Esophagus muscularis mucosa (tissue), 4 donors: ENCODE measurements at regions not wholly inside any gene's neighbourhood (a gene's known extent, or its start where the extent isn't known, plus 50 kb on each side); places are given as distances from the start of the nearest gene placed in this dataset.

Experiments
- EP300 ChIP-seq: sonication (generic); formaldehyde crosslinking; IDR thresholded peaks from one replicate; pipeline ENCODE4 v1.6.1; 2017; ENCODE audit warnings: antibody characterized with exemption
- POLR2A ChIP-seq: fragments of 450-650 bp; IDR thresholded peaks from one replicate; pipeline ENCODE4 v1.6.1; 2017; ENCODE audit warnings: antibody characterized with exemption, moderate library complexity, mild to moderate bottlenecking, low read depth
- POLR2AphosphoS5 ChIP-seq, 2 donors: sonication (generic); formaldehyde crosslinking; IDR thresholded peaks; one replicate each; pipeline ENCODE4 v1.6.1; 2017; ENCODE audit warnings: antibody characterized with exemption in 2 of 2
- TF ChIP-seq, protein P1 (sequence below), 3 experiments: fragments of 200-600 bp in 2 of 3; fragments of 450-650 bp in 1 of 3; sonication (generic) in 2 of 3; IDR thresholded peaks; one replicate each; pipeline ENCODE4 v1.5.1; 2017 to 2019; ENCODE audit warnings: antibody characterized with exemption in 3 of 3, mild to moderate bottlenecking in 2 of 3, moderate library complexity in 1 of 3

GRCh38 chrX:149069899-149070298 lies 435.2 kb downstream of the IDS start:
- TF ChIP-seq POLR2A (no peak), POLR2AphosphoS5 (IDR thresholded peaks at IDR 0.05) (no peak), EP300 (no peak)
- TF ChIP-seq, protein P1, sequence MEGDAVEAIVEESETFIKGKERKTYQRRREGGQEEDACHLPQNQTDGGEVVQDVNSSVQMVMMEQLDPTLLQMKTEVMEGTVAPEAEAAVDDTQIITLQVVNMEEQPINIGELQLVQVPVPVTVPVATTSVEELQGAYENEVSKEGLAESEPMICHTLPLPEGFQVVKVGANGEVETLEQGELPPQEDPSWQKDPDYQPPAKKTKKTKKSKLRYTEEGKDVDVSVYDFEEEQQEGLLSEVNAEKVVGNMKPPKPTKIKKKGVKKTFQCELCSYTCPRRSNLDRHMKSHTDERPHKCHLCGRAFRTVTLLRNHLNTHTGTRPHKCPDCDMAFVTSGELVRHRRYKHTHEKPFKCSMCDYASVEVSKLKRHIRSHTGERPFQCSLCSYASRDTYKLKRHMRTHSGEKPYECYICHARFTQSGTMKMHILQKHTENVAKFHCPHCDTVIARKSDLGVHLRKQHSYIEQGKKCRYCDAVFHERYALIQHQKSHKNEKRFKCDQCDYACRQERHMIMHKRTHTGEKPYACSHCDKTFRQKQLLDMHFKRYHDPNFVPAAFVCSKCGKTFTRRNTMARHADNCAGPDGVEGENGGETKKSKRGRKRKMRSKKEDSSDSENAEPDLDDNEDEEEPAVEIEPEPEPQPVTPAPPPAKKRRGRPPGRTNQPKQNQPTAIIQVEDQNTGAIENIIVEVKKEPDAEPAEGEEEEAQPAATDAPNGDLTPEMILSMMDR (IDR thresholded peaks at IDR 0.05), result no peak
